ENCODE measurements at regions not wholly inside any gene's neighbourhood (a gene's known extent, or its start where the extent isn't known, plus 50 kb on each side); places are given as distances from the start of the nearest gene placed in this dataset.
"Not testable (repeated sequence)": the region's sequence is repeated elsewhere in the genome, so short reads cannot be mapped to it uniquely, and the experiment has no call there.

DNA sequence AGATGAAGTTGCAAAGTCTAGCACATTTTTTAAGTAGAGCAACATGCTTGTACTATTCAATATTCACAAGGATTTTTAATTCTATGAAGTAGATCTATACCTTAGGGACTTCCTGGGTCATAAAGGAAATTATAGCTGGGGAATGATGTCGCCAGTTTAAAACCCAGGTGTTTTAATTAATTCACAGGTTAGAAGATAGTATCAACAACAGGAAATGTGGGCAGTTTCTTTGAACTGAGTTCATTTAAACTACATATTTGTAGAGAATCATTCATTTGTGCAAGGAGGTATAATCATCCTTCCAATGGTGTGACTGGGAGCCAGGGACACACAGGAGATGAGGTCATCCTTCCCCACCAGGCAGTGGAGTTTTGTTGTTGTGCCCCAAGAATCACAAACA, 181.3 kb upstream of the KLF3 start:
- Histone ChIP-seq H2AFZ (ENCODE audit: low read depth, low read length, severe bottlenecking) (no peak overlapping the region), H3K79me2 (ENCODE audit: insufficient read depth, low read length) (no peaks in the 10 kb centered on the region), H3K27me3 (ENCODE audit: low read length) (no peaks in the 10 kb centered on the region), H3K27ac (ENCODE audit: low read depth, low read length) (no peak overlapping the region), H3K9ac (ENCODE audit: low read length) (no peak overlapping the region), H3K4me2 (ENCODE audit: low read depth, low read length, poor library complexity, severe bottlenecking) (no peak overlapping the region), H3K36me3 (ENCODE audit: low read length) (no peaks in the 10 kb centered on the region), H3K9me3 (ENCODE audit: insufficient read depth, low read length) (no peaks in the 10 kb centered on the region), H3K9me2 (replicated peaks; ENCODE audit: insufficient read depth, low read length) (no peaks in the 10 kb centered on the region), H3F3A (ENCODE audit: insufficient read depth) (no peaks in the 10 kb centered on the region), H3K4me3 (ENCODE audit: insufficient read depth, low read length, poor library complexity, severe bottlenecking) (no peak overlapping the region), H4K20me1 (ENCODE audit: low read depth, low read length) (no peaks in the 10 kb centered on the region)
- TF ChIP-seq, protein P1, sequence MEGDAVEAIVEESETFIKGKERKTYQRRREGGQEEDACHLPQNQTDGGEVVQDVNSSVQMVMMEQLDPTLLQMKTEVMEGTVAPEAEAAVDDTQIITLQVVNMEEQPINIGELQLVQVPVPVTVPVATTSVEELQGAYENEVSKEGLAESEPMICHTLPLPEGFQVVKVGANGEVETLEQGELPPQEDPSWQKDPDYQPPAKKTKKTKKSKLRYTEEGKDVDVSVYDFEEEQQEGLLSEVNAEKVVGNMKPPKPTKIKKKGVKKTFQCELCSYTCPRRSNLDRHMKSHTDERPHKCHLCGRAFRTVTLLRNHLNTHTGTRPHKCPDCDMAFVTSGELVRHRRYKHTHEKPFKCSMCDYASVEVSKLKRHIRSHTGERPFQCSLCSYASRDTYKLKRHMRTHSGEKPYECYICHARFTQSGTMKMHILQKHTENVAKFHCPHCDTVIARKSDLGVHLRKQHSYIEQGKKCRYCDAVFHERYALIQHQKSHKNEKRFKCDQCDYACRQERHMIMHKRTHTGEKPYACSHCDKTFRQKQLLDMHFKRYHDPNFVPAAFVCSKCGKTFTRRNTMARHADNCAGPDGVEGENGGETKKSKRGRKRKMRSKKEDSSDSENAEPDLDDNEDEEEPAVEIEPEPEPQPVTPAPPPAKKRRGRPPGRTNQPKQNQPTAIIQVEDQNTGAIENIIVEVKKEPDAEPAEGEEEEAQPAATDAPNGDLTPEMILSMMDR (IDR thresholded peaks at IDR 0.05; ENCODE audit: insufficient read depth, low read length, poor library complexity, severe bottlenecking), result no peak
- TF ChIP-seq EZH2phosphoT487 (conservative IDR thresholded peaks at IDR 0.05; ENCODE audit: low read length), result no peak

DNA sequence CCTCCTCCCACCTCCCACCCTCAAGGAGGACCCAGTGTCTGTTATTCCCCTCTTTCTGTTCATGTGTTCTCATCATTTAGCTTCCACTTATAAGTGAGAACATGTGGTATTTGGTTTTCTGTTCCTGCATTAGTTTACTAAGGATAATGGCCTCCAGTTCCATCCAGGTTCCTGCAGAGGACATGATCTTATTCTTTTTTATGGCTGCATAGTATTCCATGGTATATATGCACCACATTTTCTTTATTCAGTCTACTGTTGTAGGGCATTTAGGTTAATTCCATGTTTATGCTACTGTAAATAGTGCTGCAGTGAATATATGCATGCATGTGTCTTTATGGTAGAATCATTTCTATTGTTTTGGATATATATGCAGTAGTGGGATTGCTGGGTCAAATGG, 180.4 kb upstream of the KLF3 start:
- H3K9ac ChIP-seq (ENCODE audit: low read length); H3K27ac ChIP-seq (ENCODE audit: low read depth, low read length); H2AFZ ChIP-seq (ENCODE audit: low read depth, low read length, severe bottlenecking); H3K4me3 ChIP-seq (ENCODE audit: insufficient read depth, low read length, poor library complexity, severe bottlenecking); H3F3A ChIP-seq (ENCODE audit: insufficient read depth); H3K4me2 ChIP-seq (ENCODE audit: low read depth, low read length, poor library complexity, severe bottlenecking); H4K20me1 ChIP-seq (ENCODE audit: low read depth, low read length); H3K36me3 ChIP-seq (ENCODE audit: low read length); H3K27me3 ChIP-seq (ENCODE audit: low read length); H3K9me3 ChIP-seq (ENCODE audit: insufficient read depth, low read length); H3K79me2 ChIP-seq (ENCODE audit: insufficient read depth, low read length); H3K9me2 ChIP-seq (replicated peaks; ENCODE audit: insufficient read depth, low read length): not testable (repeated sequence)

DNA sequence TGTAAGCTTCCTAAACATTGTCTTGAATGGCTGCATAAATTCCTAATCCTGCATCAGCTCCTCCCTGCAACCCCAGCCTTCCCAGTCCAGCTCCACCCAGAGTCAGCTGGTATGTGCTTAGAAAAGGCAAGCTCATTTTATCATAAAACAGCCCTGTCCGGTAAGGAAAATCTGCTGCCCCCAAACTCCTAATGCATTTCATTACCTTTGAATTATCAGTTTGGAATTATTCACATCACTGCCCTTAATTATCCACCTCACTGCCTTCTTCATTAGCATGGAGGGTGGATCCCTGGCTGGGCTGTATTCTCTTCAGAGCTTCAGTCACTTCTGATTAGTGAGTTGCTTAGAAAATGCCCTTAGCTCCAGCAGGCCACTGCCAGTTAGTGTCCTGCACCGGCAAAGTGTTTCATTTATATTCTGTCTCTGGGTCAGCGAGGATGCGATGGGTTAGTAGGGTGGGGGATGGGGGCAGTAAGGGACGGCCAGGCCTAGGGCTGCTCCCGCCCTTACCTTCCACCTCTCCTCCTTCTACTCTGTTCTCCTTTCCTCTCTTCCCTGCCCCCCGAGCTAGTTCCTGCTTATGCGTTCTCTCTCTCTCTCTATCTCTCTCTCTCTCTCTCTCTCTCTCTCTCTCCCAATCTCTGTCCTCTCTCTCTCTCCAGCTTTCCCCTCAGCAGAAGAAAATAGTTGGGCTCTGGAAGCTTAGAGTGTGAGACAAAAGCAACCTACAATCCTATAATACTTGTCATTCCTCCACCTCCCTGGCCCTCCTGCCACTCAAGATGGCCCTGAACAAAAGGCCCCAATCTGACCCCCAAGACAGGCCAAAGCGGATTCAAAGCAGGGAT, 174.8 kb upstream of the KLF3 start:
- Histone ChIP-seq H3K36me3 (ENCODE audit: low read length) (no peaks in the 10 kb centered on the region), H2AFZ (ENCODE audit: low read depth, low read length, severe bottlenecking) (no peak overlapping the region), H3K79me2 (ENCODE audit: insufficient read depth, low read length) (no peaks in the 10 kb centered on the region), H3K27ac (ENCODE audit: low read depth, low read length) (no peak overlapping the region), H3K4me3 (ENCODE audit: insufficient read depth, low read length, poor library complexity, severe bottlenecking) (no peak overlapping the region), H3K9me3 (ENCODE audit: insufficient read depth, low read length) (no peaks in the 10 kb centered on the region), H3K9ac (ENCODE audit: low read length) (no peak overlapping the region), H4K20me1 (ENCODE audit: low read depth, low read length) (no peaks in the 10 kb centered on the region), H3F3A (ENCODE audit: insufficient read depth) (no peaks in the 10 kb centered on the region), H3K4me2 (ENCODE audit: low read depth, low read length, poor library complexity, severe bottlenecking) (no peak overlapping the region), H3K27me3 (ENCODE audit: low read length) (no peaks in the 10 kb centered on the region), H3K9me2 (replicated peaks; ENCODE audit: insufficient read depth, low read length) (no peaks in the 10 kb centered on the region)
- TF ChIP-seq, protein P1 (IDR thresholded peaks at IDR 0.05; ENCODE audit: insufficient read depth, low read length, poor library complexity, severe bottlenecking), result no peak
- no peak for TF ChIP-seq EZH2phosphoT487 (conservative IDR thresholded peaks at IDR 0.05; ENCODE audit: low read length)

DNA sequence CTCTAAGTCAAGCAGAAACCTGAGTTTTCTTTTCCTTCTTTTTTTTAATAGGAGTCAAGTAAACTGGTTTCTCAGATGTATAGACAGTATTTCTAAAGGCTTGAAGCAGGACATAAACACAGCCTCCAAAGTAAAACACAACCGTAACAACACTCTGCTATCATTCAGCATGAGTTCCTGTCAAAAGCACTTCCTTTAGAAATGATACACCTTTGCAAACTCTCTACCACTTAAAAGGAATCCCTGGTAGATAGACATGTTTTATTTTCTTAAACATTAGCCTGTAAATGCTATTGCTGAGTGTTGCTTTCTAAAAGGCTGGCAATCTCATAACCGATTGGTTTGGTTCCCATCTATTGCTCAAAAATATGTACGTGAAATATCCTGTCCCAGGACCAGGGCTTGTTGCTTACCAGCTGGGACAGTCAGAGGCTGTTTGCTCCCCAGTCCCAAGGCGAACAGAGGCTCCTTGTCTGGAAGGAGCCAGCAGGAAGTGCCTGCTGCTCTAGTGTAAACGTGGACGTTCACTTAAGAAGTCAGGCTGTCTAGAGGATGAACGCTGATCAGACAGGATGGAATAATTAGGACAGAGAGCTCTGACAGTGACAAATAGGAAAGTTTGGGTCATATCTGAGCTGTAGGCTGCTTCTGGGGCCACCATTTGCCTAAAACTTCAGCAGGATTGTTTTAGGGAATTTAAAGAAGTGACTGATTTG, 173.9 kb upstream of the KLF3 start:
- Histone ChIP-seq H2AFZ (ENCODE audit: low read depth, low read length, severe bottlenecking) (no peak overlapping the region), H3K9me3 (ENCODE audit: insufficient read depth, low read length) (no peaks in the 10 kb centered on the region), H4K20me1 (ENCODE audit: low read depth, low read length) (no peaks in the 10 kb centered on the region), H3K36me3 (ENCODE audit: low read length) (no peaks in the 10 kb centered on the region), H3K4me3 (ENCODE audit: insufficient read depth, low read length, poor library complexity, severe bottlenecking) (no peak overlapping the region), H3K27me3 (ENCODE audit: low read length) (no peaks in the 10 kb centered on the region), H3K27ac (ENCODE audit: low read depth, low read length) (no peak overlapping the region), H3K79me2 (ENCODE audit: insufficient read depth, low read length) (no peaks in the 10 kb centered on the region), H3K9me2 (replicated peaks; ENCODE audit: insufficient read depth, low read length) (no peaks in the 10 kb centered on the region), H3K4me2 (ENCODE audit: low read depth, low read length, poor library complexity, severe bottlenecking) (no peak overlapping the region), H3K9ac (ENCODE audit: low read length) (no peak overlapping the region), H3F3A (ENCODE audit: insufficient read depth) (no peaks in the 10 kb centered on the region)
- TF ChIP-seq EZH2phosphoT487 (conservative IDR thresholded peaks at IDR 0.05; ENCODE audit: low read length), result no peak
- TF ChIP-seq, protein P1 (IDR thresholded peaks at IDR 0.05; ENCODE audit: insufficient read depth, low read length, poor library complexity, severe bottlenecking), result no peak

Measured in SU-DHL-6 (cell line).